Activated CD8-positive, alpha-beta T cell treated with anti-CD3 and anti-CD28 coated beads for 36 hours (primary cell): ENCODE measurements at regions not wholly inside any gene's neighbourhood (a gene's known extent, or its start where the extent isn't known, plus 50 kb on each side); places are given as distances from the start of the nearest gene placed in this dataset.
A peak's percentile ranks its signal among the peaks of the same experiment; 100 is the strongest.

Source experiments
- ATAC-seq: fragments of 200-7000 bp; cut with Tn5 transposase; one replicate; pipeline ENCODE4 v1.10.0; 2021; ENCODE audit warnings: mild to moderate bottlenecking, moderate library complexity
- CTCF ChIA-PET: fragments of 350-600 bp; sonication (Branson Sonifier 250); formaldehyde crosslinking; loops from one replicate; lab custom pipeline; 2021; ENCODE audit warnings: antibody characterized with exemption; lab: Charles Lee
- POLR2A ChIA-PET: fragments of 350-600 bp; sonication (Branson Sonifier 250); formaldehyde crosslinking; loops from one replicate; lab custom pipeline; 2021; ENCODE audit warnings: antibody characterized with exemption; lab: Charles Lee
- DNase-seq: peaks from one replicate; pipeline ENCODE4 v3.0.0-alpha.2; 2020
- H3K27ac Mint-ChIP-seq: one replicate; pipeline ENCODE4 v1.8.0; 2021; ENCODE audit warnings: mild to moderate bottlenecking, mixed read lengths
- H3K27me3 Mint-ChIP-seq: one replicate; pipeline ENCODE4 v1.8.0; 2021; ENCODE audit warnings: mixed read lengths
- H3K36me3 Mint-ChIP-seq: one replicate; pipeline ENCODE4 v1.8.0; 2021; ENCODE audit warnings: low read depth, mixed read lengths
- H3K4me1 Mint-ChIP-seq: one replicate; pipeline ENCODE4 v1.8.0; 2021; ENCODE audit warnings: low read depth, mixed read lengths
- H3K4me3 Mint-ChIP-seq: one replicate; pipeline ENCODE4 v1.8.0; 2021; ENCODE audit warnings: mild to moderate bottlenecking, moderate library complexity, mixed read lengths
- H3K9me3 Mint-ChIP-seq: one replicate; pipeline ENCODE4 v1.8.0; 2021; ENCODE audit warnings: mixed read lengths
- CTCF ChIP-seq: fragments of 200-600 bp; IDR thresholded peaks from one replicate; pipeline ENCODE4 v1.8.0; 2022; ENCODE audit warnings: antibody characterized with exemption, mild to moderate bottlenecking
- intact Hi-C: fragments of 100-400 bp; cut with micrococcal nuclease; formaldehyde crosslinking; loops from one replicate; pipeline ENCODE4 v1.10.0; 2022

- no peaks in the 10 kb centered on the region for H3K36me3 Mint-ChIP-seq
- intact Hi-C loops = loop anchor here (5.0 kb wide), 1 partner anchor 89 kb away; no protein-coding TSS in a partner anchor
- peaks cover 7% of the 10 kb centered on the region for H3K27me3 Mint-ChIP-seq
- no peak for TF ChIP-seq CTCF
- H3K4me3 Mint-ChIP-seq = no peak overlapping the region
- H3K9me3 Mint-ChIP-seq = no peaks in the 10 kb centered on the region
- ChIA-PET CTCF (interaction anchor here (0.8 kb wide), 1 partner anchor 1622 kb away, joined by 4 read pairs; no protein-coding TSS in a partner anchor), POLR2A (interaction anchor here (0.6 kb wide), 1 partner anchor 26 kb away, joined by 3 read pairs; no protein-coding TSS in a partner anchor)
- H3K27ac Mint-ChIP-seq = peak overlapping the region; percentile 47
- H3K4me1 Mint-ChIP-seq = peaks cover 19% of the 10 kb centered on the region
- DNase-seq = no peak
- peak; percentile 98 for ATAC-seq
Observed at GRCh38 chr2:145323512-145323911, 803.6 kb upstream of the ZEB2 start.

DNA sequence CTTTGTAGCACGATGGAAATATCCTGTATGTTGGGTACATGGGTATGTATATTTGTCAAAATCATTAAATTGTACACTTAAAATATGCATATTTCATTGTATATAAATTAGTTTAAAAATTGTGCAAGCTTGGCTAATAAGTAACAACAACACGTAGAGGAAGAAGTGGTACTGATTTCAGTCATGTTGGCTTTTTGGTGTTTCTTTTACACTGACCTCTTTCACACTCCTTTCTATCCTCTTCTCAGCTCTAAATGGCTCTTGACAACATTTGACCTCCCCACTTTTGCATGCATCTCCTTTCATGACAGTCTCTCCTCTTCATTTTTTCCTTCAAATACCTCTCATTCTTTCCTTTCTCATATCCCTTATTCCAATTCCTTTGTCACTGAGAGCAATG lies 801.4 kb upstream of the ZEB2 start:
- POLR2A ChIA-PET = no interaction called here
- no peaks in the 10 kb centered on the region for H3K9me3 Mint-ChIP-seq
- ATAC-seq (no peak), DNase-seq (no peak)
- peaks cover 19% of the 10 kb centered on the region for H3K4me1 Mint-ChIP-seq
- TF ChIP-seq CTCF = no peak
- no peak overlapping the region for H3K27ac Mint-ChIP-seq
- H3K4me3 Mint-ChIP-seq = no peak overlapping the region
- H3K27me3 Mint-ChIP-seq = peaks cover 3% of the 10 kb centered on the region
- intact Hi-C loops = loop anchor here (5.0 kb wide), 1 partner anchor 91 kb away; no protein-coding TSS in a partner anchor
- H3K36me3 Mint-ChIP-seq = no peaks in the 10 kb centered on the region
- CTCF ChIA-PET = no interaction called here

DNA sequence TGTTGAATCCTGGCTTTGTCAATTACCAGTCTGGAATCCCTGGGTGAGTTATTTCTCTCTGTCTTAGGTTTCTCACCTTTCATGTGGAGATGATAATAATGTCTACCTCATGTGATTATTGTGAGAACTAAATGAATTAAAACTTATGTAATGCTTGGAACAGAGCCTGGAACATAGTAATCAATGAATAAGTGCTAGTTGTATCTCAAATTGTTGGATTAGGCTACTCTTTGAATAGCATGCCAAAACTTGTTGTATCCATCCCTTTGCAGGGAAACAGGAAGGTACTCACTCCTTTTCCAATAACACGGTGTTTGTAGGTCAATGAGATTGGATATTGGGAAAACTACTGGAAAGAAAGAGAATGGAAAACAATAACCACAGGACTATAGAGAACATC lies 796.6 kb upstream of the ZEB2 start:
- Mint-ChIP-seq H3K4me1 (no peaks in the 10 kb centered on the region), H3K36me3 (peaks cover 1% of the 10 kb centered on the region), H3K4me3 (no peak overlapping the region), H3K27me3 (peaks cover under 1% of the 10 kb centered on the region), H3K27ac (no peak overlapping the region), H3K9me3 (peaks cover 4% of the 10 kb centered on the region)
- ChIA-PET CTCF (no interaction called here), POLR2A (no interaction called here)
- no peak for TF ChIP-seq CTCF
- no peak for DNase-seq
- no peak for ATAC-seq
- intact Hi-C loops = no loop called here

- Mint-ChIP-seq H3K4me1 (no peaks in the 10 kb centered on the region), H3K9me3 (peaks cover 9% of the 10 kb centered on the region), H3K4me3 (no peak overlapping the region), H3K27me3 (peaks cover 5% of the 10 kb centered on the region), H3K36me3 (peaks cover 1% of the 10 kb centered on the region), H3K27ac (no peak overlapping the region)
- DNase-seq (no peak), ATAC-seq (no peak)
- ChIA-PET CTCF (no interaction called here), POLR2A (no interaction called here)
- intact Hi-C loops = no loop called here
- no peak for TF ChIP-seq CTCF
Observed at GRCh38 chr2:145315053-145315452, 795.1 kb upstream of the ZEB2 start.

- H3K9me3 Mint-ChIP-seq = peaks cover 9% of the 10 kb centered on the region
- H3K27ac Mint-ChIP-seq = no peak overlapping the region
- intact Hi-C loops = no loop called here
- H3K4me1 Mint-ChIP-seq = no peaks in the 10 kb centered on the region
- H3K4me3 Mint-ChIP-seq = no peak overlapping the region
- TF ChIP-seq CTCF = no peak
- POLR2A ChIA-PET = no interaction called here
- H3K36me3 Mint-ChIP-seq = peaks cover 1% of the 10 kb centered on the region
- CTCF ChIA-PET = no interaction called here
- H3K27me3 Mint-ChIP-seq = peaks cover 5% of the 10 kb centered on the region
- ATAC-seq = no peak
- no peak for DNase-seq
Observed at GRCh38 chr2:145314119-145314633, 794.3 kb upstream of the ZEB2 start.
